Uterus (tissue), 3 donors: ENCODE measurements at regions not wholly inside any gene's neighbourhood (a gene's known extent, or its start where the extent isn't known, plus 50 kb on each side); places are given as distances from the start of the nearest gene placed in this dataset.

Experiments used
- DNase-seq, 2 donors: peaks; one replicate each; pipeline ENCODE4 v3.0.0-alpha.2; 2019 to 2020
- H3K27ac ChIP-seq, 2 donors: fragments of 200-600 bp; sonication (generic); 1 replicate in 1 of 2; 2 replicates in 1 of 2; pipeline ENCODE4 v1.5.1; 2016 to 2018
- H3K27me3 ChIP-seq, 2 donors: fragments of 200-600 bp; sonication (generic); one replicate each; pipeline ENCODE4 v1.5.1; 2018 to 2019; ENCODE audit warnings: control low read depth in 1 of 2
- H3K36me3 ChIP-seq, 2 donors: fragments of 200-600 bp; sonication (generic); one replicate each; pipeline ENCODE4 v1.5.1; 2019; ENCODE audit warnings: control low read depth in 1 of 2
- H3K4me1 ChIP-seq, 2 donors: fragments of 200-600 bp; sonication (generic); one replicate each; pipeline ENCODE4 v1.5.1; 2018 to 2019; ENCODE audit warnings: control low read depth in 1 of 2
- H3K4me3 ChIP-seq, 2 donors: fragments of 200-600 bp; sonication (generic); 1 replicate in 1 of 2; 2 replicates in 1 of 2; pipeline ENCODE4 v1.5.1; 2018 to 2019; ENCODE audit warnings: mild to moderate bottlenecking in 1 of 2
- H3K9me3 ChIP-seq, 2 donors: fragments of 200-600 bp; sonication (generic); one replicate each; pipeline ENCODE4 v1.5.1; 2019; ENCODE audit warnings: control low read depth in 1 of 2
- POLR2A ChIP-seq, 2 donors: fragments of 450-650 bp; IDR thresholded peaks; one replicate each; pipeline ENCODE4 v1.6.1; 2016; ENCODE audit warnings: antibody characterized with exemption in 2 of 2, mild to moderate bottlenecking in 1 of 2, moderate library complexity in 1 of 2
- intact Hi-C: fragments of 100-400 bp; cut with DNase I; formaldehyde crosslinking; loops from one replicate; pipeline ENCODE4 v1.15.1; 2023; ENCODE audit warnings: low total_unique reads
- TF ChIP-seq, protein P1 (sequence below), 4 experiments: fragments of 200-600 bp in 2 of 4; fragments of 450-650 bp in 2 of 4; sonication (generic) in 2 of 4; IDR thresholded peaks; one replicate each; pipeline ENCODE4 v1.5.1; 2016 to 2019; ENCODE audit warnings: antibody characterized with exemption in 4 of 4, mild to moderate bottlenecking in 2 of 4, moderate library complexity in 1 of 4
- donor health status: DM: yes; HTN: yes; CAD: no.

DNA sequence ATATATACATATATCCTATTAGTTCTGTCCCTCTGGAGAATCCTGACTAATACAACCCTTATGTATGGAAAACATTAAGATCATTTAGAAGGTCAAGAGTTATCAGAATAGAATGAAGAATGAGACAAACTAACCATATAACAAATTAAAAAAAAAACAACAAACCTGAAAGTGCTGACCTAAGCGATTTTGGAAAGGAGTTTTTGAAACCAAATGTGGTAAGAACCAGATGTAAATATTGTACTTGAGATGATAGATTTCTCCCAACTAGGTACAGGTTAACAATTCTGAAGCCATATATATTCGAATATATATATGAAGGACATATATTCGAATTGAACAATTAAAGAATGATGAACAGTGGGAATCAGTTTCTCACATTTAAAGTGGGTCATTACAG is 917.8 kb upstream of the SLC39A10 start:
- TF ChIP-seq, protein P1, sequence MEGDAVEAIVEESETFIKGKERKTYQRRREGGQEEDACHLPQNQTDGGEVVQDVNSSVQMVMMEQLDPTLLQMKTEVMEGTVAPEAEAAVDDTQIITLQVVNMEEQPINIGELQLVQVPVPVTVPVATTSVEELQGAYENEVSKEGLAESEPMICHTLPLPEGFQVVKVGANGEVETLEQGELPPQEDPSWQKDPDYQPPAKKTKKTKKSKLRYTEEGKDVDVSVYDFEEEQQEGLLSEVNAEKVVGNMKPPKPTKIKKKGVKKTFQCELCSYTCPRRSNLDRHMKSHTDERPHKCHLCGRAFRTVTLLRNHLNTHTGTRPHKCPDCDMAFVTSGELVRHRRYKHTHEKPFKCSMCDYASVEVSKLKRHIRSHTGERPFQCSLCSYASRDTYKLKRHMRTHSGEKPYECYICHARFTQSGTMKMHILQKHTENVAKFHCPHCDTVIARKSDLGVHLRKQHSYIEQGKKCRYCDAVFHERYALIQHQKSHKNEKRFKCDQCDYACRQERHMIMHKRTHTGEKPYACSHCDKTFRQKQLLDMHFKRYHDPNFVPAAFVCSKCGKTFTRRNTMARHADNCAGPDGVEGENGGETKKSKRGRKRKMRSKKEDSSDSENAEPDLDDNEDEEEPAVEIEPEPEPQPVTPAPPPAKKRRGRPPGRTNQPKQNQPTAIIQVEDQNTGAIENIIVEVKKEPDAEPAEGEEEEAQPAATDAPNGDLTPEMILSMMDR (IDR thresholded peaks at IDR 0.05) = no peak
- TF ChIP-seq POLR2A (IDR thresholded peaks at IDR 0.05) = no peak
- H3K4me1 ChIP-seq = no peaks in the 10 kb centered on the region
- no peak overlapping the region for H3K27ac ChIP-seq
- H3K9me3 ChIP-seq = no peaks in the 10 kb centered on the region
- no peaks in the 10 kb centered on the region for H3K36me3 ChIP-seq
- H3K4me3 ChIP-seq = no peak overlapping the region
- intact Hi-C loops = no loop called here
- DNase-seq = no peak
- peaks cover 0 to 3% of the 10 kb centered on the region in 2 donors for H3K27me3 ChIP-seq

DNA sequence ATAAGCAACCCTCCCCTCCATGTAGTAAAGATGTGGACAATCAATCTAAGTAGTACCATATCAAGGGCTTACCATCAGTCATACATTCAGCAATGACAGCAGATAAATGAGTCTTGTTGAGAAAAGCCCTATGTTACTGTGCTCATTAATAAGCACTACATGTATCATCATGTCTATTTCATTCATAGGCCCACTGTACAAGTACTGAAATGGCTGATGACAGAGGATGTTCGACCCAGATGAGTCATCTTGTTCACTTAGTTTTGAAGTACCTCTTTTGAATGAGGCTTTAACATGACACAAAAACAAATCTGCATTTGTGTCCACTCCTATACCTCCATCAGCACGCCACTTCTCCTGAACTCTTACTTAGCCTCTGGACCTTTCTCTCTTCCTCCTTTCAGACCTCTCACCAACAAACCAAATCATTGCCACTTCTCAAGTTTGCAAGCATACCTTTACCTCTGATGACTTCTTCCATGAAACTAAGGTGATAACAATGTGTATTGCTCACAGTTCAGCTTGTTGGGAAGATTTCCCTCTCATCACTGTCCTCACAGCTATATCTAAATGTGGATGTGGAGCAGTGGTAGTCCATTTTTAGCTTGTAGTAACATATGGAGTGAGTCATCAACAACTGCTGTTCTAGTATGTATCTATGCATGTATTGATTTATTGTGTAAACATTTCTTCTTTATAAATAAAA is 921.0 kb upstream of the SLC39A10 start:
- no peak overlapping the region for H3K27ac ChIP-seq
- TF ChIP-seq, protein P1 (IDR thresholded peaks at IDR 0.05) = no peak
- no peak for TF ChIP-seq POLR2A (IDR thresholded peaks at IDR 0.05)

DNA sequence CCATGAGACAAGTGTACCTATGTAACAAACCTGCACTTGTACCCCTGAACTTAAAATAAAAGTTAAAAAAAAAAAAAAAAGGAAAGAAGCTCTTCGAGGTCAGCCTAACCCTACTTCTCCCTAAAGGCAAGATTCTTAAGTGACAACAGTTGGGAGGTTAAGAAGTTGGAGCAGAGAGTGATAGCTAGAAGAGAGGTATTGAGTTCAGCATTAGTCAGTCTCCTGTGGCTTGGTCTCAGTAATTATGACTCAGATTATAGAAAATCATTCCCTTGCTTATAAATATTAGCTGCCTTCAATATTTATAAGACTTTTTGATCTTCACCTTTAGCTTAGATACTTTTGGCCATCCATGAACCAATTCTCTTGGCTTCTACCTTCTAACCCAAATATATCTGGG is 926.8 kb upstream of the SLC39A10 start:
- Histone ChIP-seq H3K36me3 (no peaks in the 10 kb centered on the region), H3K4me1 (no peaks in the 10 kb centered on the region), H3K27ac (no peak overlapping the region), H3K9me3 (no peaks in the 10 kb centered on the region), H3K4me3 (no peak overlapping the region), H3K27me3 (no peaks in the 10 kb centered on the region)
- DNase-seq = no peak
- intact Hi-C loops = no loop called here
- TF ChIP-seq, protein P1 (IDR thresholded peaks at IDR 0.05) = no peak
- TF ChIP-seq POLR2A (IDR thresholded peaks at IDR 0.05) = no peak

More for the DNA sequence above, 921.0 kb upstream of the SLC39A10 start:
- no peak for DNase-seq
- Histone ChIP-seq H3K27me3 (no peaks in the 10 kb centered on the region), H3K9me3 (no peaks in the 10 kb centered on the region), H3K36me3 (no peaks in the 10 kb centered on the region), H3K4me1 (no peaks in the 10 kb centered on the region), H3K4me3 (no peak overlapping the region)
- intact Hi-C loops = no loop called here

DNA sequence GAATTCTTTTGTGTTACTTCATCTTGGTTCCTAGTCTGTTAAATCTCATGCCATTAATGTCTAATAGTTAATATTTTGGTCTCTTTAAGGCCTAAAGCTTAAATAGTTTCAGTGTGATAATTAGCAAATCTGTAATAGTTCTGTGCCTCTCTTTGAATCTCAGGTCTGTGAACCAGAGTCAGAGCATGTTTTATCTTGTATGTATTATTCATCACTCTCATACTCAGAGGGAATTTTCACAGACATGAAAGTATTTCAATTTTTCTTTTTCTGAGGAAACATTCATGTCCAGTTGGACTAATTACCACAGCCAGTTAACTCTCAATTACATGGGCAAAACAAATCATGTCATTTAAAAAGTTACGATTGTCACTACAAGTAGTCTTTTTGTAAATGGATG is 931.9 kb upstream of the SLC39A10 start:
- Histone ChIP-seq H3K27me3 (no peaks in the 10 kb centered on the region), H3K36me3 (no peaks in the 10 kb centered on the region), H3K9me3 (no peaks in the 10 kb centered on the region), H3K4me3 (no peak overlapping the region), H3K27ac (no peak overlapping the region), H3K4me1 (no peaks in the 10 kb centered on the region)
- intact Hi-C loops = no loop called here
- DNase-seq = no peak
- TF ChIP-seq POLR2A (IDR thresholded peaks at IDR 0.05) = no peak
- TF ChIP-seq, protein P1 (IDR thresholded peaks at IDR 0.05) = no peak

DNA sequence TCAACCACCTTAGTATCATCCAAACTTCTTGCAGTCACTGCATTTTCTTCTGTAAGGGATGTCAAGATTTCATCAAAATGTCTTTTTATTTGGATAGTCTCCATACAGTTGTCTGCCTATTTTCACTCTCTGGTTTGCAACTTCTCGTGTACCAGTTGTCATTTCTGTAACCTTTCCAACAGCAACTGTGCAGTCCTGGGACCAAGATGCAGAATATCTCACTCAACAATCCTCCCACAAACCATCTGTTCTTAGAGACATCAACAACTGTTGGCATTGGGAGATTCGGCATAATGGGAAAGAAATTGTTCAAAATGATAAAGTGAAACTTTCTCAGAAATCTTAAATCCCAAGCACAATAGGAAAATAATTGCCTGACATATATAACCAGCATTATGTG is 933.6 kb upstream of the SLC39A10 start:
- H3K27me3 ChIP-seq = no peaks in the 10 kb centered on the region
- H3K4me3 ChIP-seq = no peak overlapping the region
- H3K36me3 ChIP-seq = no peaks in the 10 kb centered on the region
- DNase-seq = no peak
- intact Hi-C loops = no loop called here
- no peaks in the 10 kb centered on the region for H3K9me3 ChIP-seq
- H3K4me1 ChIP-seq = no peaks in the 10 kb centered on the region
- no peak overlapping the region for H3K27ac ChIP-seq
- TF ChIP-seq POLR2A (IDR thresholded peaks at IDR 0.05) = no peak
- TF ChIP-seq, protein P1 (IDR thresholded peaks at IDR 0.05) = no peak
